Stimulated activated CD4-positive, alpha-beta T cell treated with anti-CD3 and anti-CD28 coated beads, Interleukin-15, amount 100 ng/mL, for 48 hours (primary cell): ENCODE measurements at regions not wholly inside any gene's neighbourhood (a gene's known extent, or its start where the extent isn't known, plus 50 kb on each side); places are given as distances from the start of the nearest gene placed in this dataset.
A peak's percentile ranks its signal among the peaks of the same experiment; 100 is the strongest.
"Not testable (repeated sequence)": the region's sequence is repeated elsewhere in the genome, so short reads cannot be mapped to it uniquely, and the experiment has no call there.

Experiments used
- DNase-seq, 2 donors: peaks; one replicate each; pipeline ENCODE4 v3.0.0-alpha.2; 2020; ENCODE audit warnings: low read depth in 2 of 2

DNA sequence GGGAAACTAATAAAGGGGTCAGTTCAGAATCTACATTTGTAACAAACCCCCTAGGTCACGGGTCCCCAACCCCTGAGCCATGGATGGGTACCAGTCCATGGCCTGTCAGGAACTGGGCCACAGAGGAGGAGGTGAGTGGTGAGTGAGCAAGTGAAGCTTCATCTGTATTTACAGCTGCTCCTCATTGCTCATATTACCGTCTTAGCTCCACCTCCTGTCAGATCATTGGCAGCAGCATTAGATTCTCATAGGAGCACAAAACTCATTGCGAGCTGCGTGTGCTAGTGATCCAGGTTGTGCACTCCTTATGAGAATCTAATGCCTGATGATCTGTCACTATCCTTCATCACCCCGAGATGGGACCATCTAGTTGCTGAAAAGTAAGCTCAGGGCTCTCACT, 88.4 kb upstream of the MPP7 start:
- DNase-seq, result no peak

DNA sequence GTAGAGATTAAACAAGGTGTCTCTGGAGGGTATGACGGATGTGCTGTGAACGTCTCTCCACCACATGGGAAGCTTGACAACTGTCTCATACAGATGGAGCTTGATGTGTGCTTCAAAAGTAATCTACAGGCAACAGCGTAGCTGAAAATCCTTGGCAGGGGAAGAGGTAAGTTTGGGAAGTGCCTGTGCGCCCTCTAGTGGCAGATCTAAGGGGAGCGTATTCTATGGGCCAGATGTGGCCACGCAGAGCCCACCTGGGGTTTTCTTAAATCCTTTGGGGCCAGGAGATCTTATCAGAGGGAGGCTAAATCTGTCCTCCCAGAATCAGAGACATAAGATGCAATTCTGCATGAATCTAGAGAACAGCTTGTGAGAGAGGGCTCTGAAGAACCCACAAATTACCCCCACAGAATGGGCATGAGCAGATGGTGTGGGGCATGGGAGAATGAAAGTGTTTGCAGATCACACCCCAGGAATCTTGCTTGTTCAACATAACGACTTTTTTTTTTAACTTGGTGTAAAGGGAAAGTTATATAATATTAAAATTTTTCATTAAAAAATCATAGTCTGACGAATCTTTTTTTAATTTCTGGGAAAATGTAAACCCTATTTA, 91.2 kb upstream of the MPP7 start:
- DNase-seq, result peak; percentile 40 to 45

DNA sequence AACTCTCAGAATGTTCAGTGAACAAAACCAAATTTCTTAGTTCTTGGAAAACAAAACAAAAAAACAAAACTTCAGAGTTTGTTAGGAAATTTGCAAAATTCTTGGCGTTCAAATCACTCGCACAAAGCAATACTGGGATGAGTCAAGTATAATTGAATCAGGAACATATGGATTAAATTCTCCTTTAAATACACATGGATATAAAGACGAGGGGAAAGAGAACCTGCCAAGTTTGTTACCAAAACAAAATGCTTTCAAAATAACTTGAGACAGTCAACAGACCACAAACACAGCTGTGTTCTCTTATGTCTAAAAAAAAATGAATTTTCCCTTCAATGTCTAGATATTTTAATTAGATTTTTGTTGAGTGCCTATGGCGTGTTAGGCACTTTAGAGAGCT, 93.5 kb upstream of the MPP7 start:
- no peak for DNase-seq

DNA sequence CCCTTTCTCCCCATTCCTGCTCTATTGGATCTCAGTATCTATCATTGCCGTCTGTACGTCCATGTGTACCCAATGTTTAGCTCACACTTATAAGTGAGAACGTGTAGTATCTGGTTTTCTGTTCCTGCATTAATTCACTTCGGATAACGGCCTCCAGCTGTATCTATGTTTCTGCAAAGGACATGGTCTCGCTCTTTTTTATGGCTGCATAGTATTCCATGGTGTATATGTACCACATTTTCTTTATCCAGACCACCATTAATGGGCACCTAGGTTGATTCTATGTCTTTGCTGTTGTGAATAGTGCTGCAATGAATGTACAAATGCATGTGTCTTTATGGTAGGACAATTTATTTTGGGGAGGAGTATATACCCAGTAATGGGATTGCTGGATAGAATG, 94.4 kb upstream of the MPP7 start:
- DNase-seq, result no peak

DNA sequence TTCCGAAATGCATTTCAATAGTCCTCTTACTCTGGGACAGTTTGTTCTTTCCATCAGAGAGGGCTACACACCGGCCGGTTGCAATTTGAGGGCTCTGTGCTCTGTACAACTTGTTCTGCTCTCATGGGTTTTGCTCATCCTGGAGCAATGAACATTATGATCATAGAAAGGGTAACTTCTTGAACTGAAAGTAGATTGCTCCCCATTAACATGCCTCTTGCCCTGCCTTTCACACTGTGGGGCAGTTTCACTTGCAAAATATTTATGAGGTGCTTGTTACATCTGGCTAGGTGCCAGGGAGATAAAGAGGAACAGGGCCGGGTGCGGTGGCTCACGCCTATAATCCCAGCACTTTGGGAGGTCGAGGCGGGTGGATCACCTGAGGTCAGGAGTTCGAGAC, 97.3 kb upstream of the MPP7 start:
- DNase-seq, result no peak

DNA sequence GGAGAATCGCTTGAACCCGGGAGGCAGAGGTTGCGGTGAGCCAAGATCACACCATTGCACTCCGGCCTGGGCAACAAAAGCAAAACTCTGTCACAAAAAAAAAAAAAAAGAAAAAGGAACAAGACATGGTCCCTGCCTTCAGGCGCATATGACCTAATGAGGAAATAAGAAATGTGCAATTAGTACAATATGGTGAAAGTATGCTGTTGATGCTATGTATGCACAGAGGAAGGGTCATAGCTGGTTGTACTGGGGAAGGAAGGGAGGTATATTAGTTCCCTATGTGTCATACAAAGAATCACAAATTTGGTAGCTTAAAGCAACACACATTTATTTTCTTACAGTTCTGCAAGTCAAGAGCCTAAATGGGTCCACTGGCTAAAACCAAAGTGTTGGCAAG, 97.8 kb upstream of the MPP7 start:
- no peak for DNase-seq

DNA sequence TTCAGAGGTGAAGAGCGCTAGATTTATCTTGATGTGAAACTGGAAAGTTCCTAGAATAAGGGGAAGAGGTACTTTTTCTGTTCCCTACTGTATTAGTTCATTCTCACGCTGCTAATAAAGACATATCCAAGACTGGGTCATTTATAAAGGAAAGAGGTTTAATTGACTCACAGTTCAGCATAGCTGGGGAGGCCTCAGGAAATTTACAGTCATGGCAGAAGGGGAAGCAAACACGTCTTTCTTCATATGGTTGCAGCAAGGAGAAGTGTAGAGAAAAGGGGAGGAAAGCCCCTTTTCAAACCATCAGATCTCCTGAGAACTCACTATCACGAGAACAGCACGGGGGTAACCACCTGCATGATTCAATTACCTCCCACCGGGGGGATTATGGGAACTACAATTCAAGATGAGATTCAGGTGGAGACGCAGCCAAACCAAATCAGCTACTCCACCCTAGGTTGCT, 99.8 kb upstream of the MPP7 start:
- DNase-seq, result not testable (repeated sequence)

DNA sequence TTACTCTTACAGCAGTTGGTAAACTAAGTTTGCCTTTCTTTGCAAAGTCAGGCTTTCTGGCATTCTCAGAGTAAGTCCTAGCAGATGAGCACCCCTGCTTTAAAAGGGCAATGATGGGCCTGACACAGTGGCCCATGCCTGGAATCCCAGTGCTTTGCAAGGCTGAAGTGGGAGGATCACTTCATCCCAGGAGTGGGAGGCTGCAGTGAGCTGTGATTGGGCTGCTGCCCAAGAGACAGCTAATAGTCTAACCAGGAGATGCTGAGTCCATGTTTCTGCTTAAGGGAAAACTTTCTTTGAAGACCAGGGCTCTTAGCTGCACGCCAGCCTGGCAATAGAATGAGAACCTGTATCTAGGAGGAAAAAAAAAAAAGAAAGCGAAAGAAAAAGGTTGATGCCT, 100.2 kb upstream of the MPP7 start:
- DNase-seq, result no peak

DNA sequence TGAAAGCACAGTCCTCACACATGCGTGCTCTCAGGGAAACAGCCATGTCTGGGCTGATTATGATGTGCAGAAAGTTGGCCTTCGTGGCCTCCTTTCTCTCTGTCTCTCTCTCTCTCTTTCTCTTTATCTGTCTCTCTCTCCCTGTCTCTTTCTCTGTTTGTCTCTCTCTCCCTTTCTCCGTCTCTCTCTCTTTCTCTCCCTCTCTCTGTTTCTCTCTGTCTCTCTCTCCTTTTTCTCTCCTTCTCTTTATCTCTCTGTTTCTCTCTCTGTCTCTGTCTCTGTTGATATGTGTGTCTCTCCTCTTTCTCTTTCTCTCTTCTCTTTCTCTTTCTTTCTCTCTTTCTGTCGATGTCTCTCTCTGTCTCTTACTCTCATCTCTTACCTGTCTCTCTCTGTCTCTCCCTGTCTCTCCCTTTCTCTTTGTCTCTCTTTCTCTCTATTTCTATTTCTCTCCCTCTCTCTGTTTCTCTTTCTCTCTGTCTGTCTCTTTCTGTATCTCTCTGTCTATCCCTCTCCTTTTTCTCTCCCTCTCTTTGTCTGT, 105.4 kb upstream of the MPP7 start:
- DNase-seq, result no peak

DNA sequence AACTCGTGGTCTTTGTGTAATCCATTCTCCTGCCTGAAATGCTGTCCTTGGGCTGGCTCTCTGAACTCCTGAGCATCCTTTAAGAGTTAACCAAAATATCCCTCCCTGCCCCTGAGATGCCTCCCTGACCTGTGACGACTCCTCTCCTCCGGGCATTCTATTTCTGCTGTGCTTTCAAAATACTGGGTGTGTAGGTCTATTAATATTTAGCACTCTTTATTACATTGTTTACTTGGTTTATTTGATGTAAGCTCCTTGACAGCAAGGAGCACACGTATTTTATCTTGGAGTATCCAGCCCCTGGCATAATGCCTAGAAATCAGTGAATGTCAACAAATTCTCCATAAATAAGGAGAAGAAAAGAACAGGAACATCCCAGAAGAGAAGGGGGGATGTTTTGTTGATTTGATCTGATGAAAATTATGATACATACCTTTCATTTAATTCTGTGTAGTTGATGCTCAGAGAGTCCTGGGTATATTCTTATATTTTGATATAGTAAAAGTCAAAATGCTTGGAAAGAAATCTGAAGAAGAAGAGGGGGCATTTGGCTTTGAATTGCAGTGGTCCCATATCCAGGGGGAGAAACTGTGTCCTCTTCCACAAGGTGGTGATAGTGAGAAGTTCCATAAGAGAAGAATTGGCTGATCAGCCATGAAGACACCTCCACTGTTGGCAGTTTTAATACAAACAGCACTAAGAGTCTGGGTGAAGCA, 107.7 kb upstream of the MPP7 start:
- DNase-seq, result no peak

DNA sequence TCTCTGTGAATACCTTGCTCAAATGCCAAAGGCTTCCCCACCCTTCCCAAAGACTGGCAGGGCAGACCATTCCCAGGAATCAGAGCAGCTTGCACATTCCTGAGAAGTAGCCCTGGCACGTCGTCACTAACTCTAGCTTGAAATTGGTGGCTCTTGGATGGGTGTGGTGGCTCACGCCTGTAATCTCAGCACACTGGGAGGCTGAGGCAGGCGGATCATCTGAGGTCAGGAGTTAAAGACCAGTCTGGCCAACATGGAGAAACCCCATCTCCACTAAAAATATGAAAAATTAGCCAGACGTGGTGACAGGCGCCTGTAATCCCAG, 108.2 kb upstream of the MPP7 start:
- no peak for DNase-seq

DNA sequence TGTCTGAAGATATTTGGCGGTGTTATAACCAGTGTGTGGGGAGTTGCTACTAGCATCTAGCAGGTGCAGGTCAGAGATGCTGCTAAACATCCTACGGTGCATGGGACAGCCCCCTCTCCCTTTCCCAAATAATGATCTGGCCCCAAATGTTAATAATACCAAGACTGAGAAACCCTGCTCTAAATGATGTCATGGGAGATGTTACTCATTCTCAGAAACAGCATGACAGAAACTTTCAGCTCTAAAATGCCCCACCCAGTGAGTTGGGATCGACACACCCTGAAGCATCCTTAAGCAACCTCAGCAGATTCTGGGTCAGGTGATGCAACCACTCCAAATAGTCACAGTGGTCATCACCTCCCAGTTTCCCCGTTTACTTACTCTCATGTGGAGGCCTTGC, 108.8 kb upstream of the MPP7 start:
- peak in 1 of 2 donors; percentile 15 for DNase-seq

DNA sequence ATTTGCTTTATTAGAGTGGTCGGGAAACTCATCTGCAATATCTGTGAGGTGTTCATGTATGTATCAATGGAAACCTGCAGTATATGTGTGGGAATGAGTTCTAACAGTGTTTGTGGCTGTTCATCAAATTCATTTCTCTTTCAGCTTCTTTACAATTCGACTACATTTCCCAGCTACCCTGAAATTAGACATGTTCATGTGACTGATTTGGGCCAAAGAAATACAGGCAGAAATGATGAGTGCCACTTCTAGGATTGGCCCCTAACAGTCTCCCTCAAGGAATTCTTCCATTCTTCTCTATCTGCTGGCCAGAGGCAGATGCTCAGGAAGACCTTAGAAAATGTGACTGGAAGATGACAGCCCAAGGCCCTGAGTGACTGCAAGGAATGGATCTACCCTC, 114.8 kb upstream of the WAC start:
- no peak for DNase-seq

DNA sequence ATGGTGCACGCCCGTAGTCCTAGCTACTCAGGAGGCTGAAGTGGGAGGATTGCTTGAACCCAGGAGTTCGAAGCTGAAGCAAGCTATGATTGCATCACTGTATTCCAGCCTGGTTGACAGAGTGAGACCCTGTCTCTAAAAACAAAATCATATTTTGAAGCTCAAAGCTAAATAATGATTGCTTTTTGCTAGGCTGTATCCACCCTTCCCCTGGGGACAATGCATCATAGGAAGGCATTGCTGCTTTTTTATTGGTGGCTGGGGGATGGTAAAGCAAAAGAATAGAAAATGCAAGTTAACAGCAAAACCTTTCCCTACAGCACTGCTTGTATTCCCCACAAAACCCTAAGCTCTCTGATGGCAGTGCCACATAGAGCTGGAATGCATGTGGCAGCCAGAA, 107.5 kb upstream of the WAC start:
- DNase-seq, result no peak

DNA sequence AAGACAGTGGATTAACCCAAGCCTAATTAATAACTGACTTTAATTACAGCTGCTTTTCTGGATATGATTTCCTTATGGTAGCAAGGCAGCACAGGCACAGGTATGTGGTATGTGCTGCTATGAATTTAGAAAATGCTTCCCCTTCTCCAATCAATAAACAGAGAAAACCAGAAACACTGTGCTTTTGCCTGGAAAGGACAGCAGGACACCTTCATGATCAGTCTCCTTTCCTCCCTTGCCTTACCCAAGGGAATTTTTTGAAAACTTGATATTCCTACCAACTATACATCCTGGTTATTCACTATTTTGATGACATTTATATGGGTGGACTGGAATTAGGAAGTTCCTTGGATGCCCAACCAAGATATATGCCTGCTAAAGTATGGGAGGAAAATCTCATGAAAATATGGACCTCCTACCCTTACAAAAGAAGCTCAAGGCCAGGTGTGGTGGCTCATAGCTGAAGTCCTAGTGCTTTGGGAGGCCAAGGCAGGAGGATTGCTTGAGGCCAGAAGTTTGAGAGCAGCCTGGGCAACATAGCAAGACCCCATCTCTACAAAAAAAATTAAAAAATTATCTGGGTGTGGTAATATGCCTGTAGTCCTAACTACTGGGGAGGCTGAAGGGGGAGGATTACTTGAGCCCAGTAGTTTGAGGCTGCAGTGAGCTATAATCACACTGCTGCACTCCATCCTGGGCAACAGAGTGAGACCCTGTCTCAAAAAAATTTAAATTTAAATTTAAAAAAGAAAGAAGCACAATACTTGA, 106.3 kb upstream of the WAC start:
- no peak for DNase-seq

DNA sequence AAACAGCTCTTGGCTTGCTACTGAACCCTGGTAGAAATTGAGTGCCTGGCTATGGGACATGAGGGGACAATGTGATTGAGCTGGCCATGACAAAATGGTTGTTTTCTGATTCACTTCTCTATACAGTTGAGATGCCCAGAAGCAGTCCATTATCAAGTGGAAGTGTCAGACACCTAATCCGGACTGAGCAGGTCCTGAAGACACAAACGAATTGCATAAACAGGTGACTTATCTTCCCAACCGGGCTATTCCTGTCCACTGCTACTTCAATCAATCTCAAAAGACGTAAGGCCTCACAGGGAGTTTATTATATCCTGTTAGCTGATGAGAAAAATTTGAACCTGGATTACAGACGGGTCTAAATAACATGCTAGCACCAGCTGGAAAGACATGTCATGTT, 105.5 kb upstream of the WAC start:
- DNase-seq, result no peak

DNA sequence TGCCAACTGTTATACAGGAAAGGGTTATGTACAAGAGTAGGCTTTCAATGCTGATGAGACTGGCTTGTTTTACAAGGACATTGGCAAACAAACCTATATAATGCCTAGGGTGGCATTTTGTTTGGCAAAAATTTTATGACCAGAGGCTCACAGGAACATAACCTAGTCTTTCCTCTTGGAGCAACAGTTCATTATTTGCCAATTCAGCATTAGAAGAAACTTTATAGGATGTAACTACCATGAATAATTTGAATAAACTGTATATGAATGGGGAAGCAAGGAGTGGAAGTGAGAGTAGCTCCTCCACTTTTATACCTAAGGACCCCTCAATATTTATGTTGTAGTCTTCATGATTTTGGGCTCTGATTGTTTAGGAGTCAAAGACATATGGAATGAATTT, 103.9 kb upstream of the WAC start:
- no peak for DNase-seq

DNA sequence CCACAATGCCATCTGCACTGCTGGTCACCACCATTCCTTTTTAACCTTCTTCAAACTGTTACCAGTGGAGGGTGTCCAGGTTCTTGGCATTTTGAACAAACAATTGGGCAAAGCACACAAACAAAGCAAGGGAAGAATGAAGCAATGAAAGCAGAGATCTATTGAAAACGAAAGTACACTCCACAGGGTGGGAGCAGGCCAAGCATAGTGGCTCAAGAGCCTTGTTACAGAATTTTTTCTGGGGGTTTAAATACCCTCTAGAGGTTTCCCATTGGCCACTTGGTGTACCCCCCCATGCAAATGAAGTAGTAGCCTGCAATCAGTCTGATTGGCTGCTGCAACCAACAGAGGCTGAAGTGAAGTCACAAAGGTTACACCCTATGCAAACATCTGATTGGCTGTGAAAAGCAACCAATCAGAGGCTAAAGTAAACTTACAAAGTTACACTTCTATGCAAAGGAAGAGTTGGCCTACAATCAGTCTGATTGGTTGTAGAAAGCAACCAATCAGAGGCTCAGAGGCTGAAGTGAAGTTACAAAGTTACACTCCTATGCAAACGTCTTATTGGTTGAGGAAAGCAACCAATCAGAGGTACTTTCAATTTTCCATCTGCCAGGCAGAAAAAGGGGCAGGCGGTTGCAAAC, 103.2 kb upstream of the WAC start:
- no peak for DNase-seq

DNA sequence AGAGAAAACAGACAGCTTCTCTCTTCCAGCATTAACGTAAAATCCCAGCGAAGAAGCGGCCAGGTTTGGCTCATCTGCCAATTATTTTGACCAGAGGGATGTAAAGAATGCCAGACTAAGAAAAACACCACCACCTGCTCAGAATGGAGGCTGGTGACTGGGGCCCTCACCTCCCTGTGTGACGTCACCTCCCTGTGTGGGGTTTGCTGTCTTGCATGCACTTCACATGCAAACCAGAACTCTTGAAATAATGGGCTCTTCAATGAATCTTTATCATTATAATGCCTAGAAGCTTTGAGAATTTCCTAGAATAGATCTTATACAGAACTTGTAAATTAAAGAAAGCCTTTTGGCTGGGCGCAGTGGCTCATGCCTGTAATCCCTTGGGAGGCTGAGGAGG, 101.8 kb upstream of the WAC start:
- DNase-seq, result no peak

DNA sequence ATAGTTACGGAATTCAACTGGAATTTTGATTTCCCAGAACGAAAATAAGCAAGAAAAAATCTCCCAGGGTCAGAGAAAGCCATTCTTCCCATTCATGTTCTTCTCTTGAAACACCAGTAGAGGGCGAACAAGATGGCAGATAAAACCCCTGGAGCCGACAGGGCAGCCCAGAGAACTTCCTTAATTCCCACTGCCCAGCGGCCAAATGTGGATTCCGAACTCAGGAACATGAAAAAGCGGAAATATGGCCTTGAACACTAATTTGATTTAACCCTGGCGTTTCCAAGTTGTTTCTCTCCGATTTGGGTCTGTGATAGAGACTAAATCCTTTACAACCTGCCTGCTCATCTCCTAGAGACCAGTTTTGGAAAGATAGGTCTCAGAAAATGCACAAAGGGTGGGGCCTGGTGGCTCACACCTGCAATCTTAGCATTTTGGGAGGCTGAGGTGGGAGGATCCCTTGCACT, 100.7 kb upstream of the WAC start:
- no peak for DNase-seq

DNA sequence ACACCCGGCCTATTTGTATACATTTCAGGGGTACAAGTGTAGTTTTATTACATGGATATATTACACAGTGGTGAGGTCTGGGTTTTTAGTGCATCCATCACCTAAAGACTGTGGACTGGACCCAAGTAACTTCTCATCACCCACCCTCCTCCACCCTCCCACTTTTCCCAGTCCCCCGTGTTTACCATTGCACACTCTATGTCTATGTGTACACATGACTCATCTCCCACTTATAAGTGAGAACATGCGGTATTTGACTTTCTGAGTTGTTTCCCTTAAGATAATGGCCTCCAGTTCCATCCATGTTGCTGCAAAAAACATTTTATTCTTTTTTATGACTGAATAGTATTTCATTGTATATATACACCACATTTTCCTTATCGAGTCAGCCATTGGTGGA, 98.9 kb upstream of the WAC start:
- no peak for DNase-seq

DNA sequence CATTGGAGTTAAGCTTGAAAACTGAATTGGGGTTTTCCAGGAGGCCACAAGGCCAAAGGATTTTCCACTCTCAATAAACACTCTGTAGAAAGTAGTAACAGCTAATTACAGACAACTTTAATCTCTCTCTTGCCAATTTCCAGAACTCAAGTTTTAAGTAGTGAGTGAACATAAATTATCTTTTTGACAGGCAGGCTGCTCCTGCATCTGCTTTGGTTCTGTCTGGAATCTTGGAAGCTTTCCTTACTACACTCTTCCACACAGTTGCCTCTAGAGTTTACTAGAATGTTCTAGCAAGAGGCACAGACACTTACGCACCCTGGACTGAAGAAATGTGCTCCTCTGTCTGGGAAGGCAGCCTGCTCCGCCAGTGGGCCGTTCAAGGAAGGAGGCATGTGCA, 90.5 kb upstream of the WAC start:
- no peak for DNase-seq
